Panc1 (cell line): ENCODE measurements at regions not wholly inside any gene's neighbourhood (a gene's known extent, or its start where the extent isn't known, plus 50 kb on each side); places are given as distances from the start of the nearest gene placed in this dataset.

Experiments used
- CTCF ChIP-seq: fragments of 450-650 bp; IDR thresholded peaks from 2 replicates; pipeline ENCODE4 v1.5.1; 2017; ENCODE audit warnings: mild to moderate bottlenecking
- POLR2AphosphoS5 ChIP-seq: IDR thresholded peaks from 2 replicates; pipeline ENCODE4 v1.6.1; 2012; ENCODE audit warnings: mild to moderate bottlenecking, low read depth, low read length, moderate library complexity
- REST ChIP-seq, 2 experiments: IDR thresholded peaks; 2 replicates each; pipeline ENCODE4 v1.6.1; 2011 to 2012; ENCODE audit warnings: low read depth in 2 of 2, control low read depth in 1 of 2, low read length in 1 of 2, mild to moderate bottlenecking in 1 of 2, moderate library complexity in 1 of 2; ENCODE audit not compliant: insufficient read depth in 1 of 2
- SIN3A ChIP-seq: IDR thresholded peaks from 2 replicates; pipeline ENCODE4 v1.6.1; 2012; ENCODE audit warnings: low read depth, mild to moderate bottlenecking, low read length, moderate library complexity, borderline replicate concordance; ENCODE audit not compliant: insufficient read depth

DNA sequence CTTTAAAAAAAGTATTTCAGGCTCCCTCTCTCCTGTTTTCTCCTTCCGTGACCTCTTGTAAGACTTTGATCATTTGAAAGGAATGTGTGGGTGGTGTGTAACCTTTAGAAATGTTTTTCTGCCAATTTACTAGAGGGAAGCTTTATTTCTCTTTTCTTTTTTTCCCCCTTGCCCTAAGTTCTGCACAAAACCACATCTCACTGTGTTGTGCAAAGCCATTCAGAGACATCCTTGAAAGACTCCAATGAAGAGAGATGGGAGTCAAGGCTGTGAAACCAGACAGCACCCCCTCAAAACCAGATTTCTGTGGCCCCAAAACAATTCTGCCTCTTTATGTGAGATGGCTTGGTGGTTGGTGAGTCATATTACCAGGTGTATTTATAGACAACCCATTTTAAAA, 184.6 kb upstream of the ERBB4 start:
- TF ChIP-seq POLR2AphosphoS5 (no peak), CTCF (no peak), REST (IDR thresholded peaks at IDR 0.05; ENCODE audit: insufficient read depth in 1 of 2, low read depth in 2 of 2, low read length in 1 of 2) (no peak), SIN3A (no peak)
